ENCODE measurements at regions not wholly inside any gene's neighbourhood (a gene's known extent, or its start where the extent isn't known, plus 50 kb on each side); places are given as distances from the start of the nearest gene placed in this dataset.

- TF ChIP-seq CTCF (IDR thresholded peaks at IDR 0.05), result no peak
- Histone ChIP-seq H3K4me1 (peaks cover 0 to 1% (median 0%) of the 10 kb centered on the region in 3 donors), H3K36me3 (no peaks in the 10 kb centered on the region), H3K27me3 (no peaks in the 10 kb centered on the region), H3K9me3 (no peaks in the 10 kb centered on the region), H3K27ac (no peak overlapping the region), H3K4me3 (no peak overlapping the region)
- ATAC-seq, result no peak
- no peak for DNase-seq
- intact Hi-C loops (cut with DNase I), result no loop called here
- FAIRE-seq, result no peak
- WGBS, 2 donors, result 90 to 94% methylated on average over 7 of the region's 7 CpGs
These were observed 87.0 kb downstream of the IRF2BPL start for GRCh38 chr14:76941544-76941943.

GRCh38 chr14:76940021-76940760 lies 88.3 kb downstream of the IRF2BPL start:
- TF ChIP-seq CTCF (IDR thresholded peaks at IDR 0.05), result no peak
- intact Hi-C loops (cut with DNase I), result no loop called here
- DNase-seq, result no peak
- WGBS, 2 donors, result 88 to 89% methylated on average over 8 of the region's 8 CpGs
- Histone ChIP-seq H3K36me3 (no peaks in the 10 kb centered on the region), H3K4me1 (no peaks in the 10 kb centered on the region), H3K27me3 (no peaks in the 10 kb centered on the region), H3K27ac (no peak overlapping the region), H3K4me3 (no peak overlapping the region), H3K9me3 (no peaks in the 10 kb centered on the region)
- ATAC-seq, result no peak
- no peak for FAIRE-seq

- ATAC-seq (no peak), FAIRE-seq (no peak), DNase-seq (no peak)
- no peak overlapping the region for H3K4me3 ChIP-seq
- intact Hi-C loops (cut with DNase I), result no loop called here
- no peaks in the 10 kb centered on the region for H3K27me3 ChIP-seq
- H3K9me3 ChIP-seq, result no peaks in the 10 kb centered on the region
- WGBS, 2 donors, result 84 to 85% methylated on average over 10 of the region's 10 CpGs
- no peak overlapping the region for H3K27ac ChIP-seq
- no peak for TF ChIP-seq CTCF (IDR thresholded peaks at IDR 0.05)
- no peaks in the 10 kb centered on the region for H3K4me1 ChIP-seq
- H3K36me3 ChIP-seq, result no peaks in the 10 kb centered on the region
These were observed 89.3 kb downstream of the IRF2BPL start for GRCh38 chr14:76939015-76939742.

GRCh38 chr14:76938092-76938500 lies 90.4 kb downstream of the IRF2BPL start:
- Histone ChIP-seq H3K27me3 (no peaks in the 10 kb centered on the region), H3K4me1 (no peaks in the 10 kb centered on the region), H3K9me3 (no peaks in the 10 kb centered on the region), H3K4me3 (no peak overlapping the region), H3K36me3 (no peaks in the 10 kb centered on the region), H3K27ac (no peak overlapping the region)
- FAIRE-seq, result no peak
- WGBS, 2 donors, result 91 to 94% methylated on average over 3 of the region's 3 CpGs
- intact Hi-C loops (cut with DNase I), result no loop called here
- ATAC-seq, result no peak
- DNase-seq, result no peak
- TF ChIP-seq CTCF (IDR thresholded peaks at IDR 0.05), result no peak
